NOMO-1 treated with DMSO at 0.1 percent for 48 hours (cell line): ENCODE measurements at regions not wholly inside any gene's neighbourhood (a gene's known extent, or its start where the extent isn't known, plus 50 kb on each side); places are given as distances from the start of the nearest gene placed in this dataset.
"Not testable (repeated sequence)": the region's sequence is repeated elsewhere in the genome, so short reads cannot be mapped to it uniquely, and the experiment has no call there.

Experiments
- DNase-seq: peaks from one replicate; lab custom pipeline; 2025; ENCODE audit not compliant: unreplicated experiment; lab: John Stamatoyannopoulos, UW

GRCh38 chr2:204140246-204140645 lies 203.7 kb downstream of the ICOS start:
- no peak for DNase-seq

DNA sequence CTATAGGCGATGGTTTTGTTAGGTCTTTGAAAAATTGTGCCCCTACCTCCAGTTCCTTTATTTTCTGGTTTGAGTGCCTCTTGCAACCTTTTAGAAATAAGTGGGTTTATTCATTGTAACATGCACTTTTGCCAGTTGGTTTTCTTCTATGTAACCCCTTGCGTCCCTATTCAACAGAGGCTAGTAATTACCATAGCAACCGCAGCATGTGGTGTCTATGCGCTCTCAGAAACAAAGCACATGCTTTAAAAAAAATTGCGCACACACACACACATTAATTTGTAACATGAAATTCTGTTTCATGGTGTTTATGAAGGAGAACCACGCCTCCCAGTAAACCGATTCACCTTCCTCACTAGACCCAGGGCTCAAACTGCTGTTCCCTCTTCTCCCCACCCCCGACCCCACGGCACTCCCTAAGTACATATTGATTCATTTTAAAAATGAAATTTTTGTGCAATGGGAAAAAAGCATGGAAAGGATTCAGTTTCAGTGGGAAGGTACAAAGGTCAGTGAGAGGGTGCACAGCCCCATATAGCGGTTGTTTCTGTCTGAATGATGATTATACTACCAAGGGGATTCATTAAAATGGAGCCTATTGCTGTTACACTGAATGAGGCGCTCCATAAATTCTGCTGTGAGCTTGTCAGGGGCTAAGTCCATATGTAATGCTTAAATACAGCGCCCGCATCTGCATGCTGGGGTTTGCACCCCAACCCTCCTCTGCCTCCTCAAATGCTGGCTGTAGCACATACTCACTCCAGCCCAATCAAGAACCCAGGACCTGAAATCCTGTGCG lies 206.9 kb downstream of the ICOS start:
- no peak for DNase-seq

DNA sequence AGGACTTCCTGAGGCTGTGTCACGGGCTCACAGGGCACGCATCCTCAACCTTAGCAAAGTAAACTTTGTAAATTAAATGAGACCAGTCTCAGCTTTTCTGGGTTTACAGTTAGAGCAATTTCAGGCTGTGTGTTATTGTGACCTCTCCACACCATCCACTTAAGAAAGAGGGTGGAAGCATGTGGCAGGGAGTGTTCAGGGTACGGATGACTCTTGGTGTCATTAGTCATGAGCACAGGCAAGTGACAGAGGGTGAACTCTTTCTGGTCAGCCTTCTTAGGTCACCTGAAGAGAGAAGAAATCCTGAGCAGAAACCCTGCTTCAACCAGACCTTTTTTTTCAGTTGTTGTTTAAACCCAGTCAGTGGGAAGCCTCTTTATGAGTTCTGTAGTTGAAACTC lies 207.9 kb downstream of the ICOS start:
- DNase-seq = no peak

GRCh38 chr2:204145263-204145751 lies 208.7 kb downstream of the ICOS start:
- DNase-seq = peak; percentile 63

DNA sequence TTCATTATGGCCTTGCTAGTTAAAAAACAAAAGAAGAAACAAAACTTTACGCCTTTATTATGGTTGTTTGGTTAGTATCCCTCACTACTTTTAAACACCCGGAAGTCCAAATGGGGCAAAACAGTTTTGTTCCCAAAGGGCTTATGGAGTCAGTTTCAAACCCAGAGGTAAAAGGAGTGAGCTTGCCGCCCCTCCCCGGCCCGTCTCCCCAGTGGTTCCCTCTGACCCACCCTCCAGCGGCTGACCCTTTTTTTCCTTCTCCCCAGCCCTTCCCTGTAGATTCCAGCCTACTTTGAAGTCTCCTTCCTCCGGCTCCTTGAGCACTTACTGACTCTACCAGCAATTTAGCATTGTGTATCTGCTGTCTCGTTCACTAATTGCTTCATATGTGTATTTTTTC lies 209.2 kb downstream of the ICOS start:
- no peak for DNase-seq

GRCh38 chr2:204147040-204147439 lies 210.5 kb downstream of the ICOS start:
- not testable (repeated sequence) for DNase-seq

GRCh38 chr2:204150721-204151120 lies 214.2 kb downstream of the ICOS start:
- no peak for DNase-seq

DNA sequence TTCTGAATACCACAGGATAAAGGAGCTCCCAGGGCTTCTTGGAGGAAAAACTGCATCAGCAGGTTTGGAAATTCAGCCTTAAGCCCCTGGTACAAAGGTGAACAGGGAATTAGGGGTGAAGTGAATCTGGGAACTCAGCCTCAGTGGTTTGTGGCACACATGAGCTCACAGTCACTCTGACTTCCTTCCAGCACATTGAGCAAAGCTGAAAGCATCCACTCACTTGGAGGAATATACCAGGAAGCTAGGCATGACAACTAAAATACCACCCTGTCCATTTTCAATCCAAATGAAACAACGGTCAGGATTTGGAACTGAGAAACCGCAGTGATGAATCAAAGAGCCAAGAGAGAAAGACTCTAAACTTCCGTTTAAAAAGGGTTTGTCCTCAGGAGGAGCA lies 216.1 kb downstream of the ICOS start:
- DNase-seq = no peak

- DNase-seq = no peak
These were observed 218.3 kb downstream of the ICOS start for GRCh38 chr2:204154863-204155262.

- DNase-seq = no peak
These were observed 219.9 kb downstream of the ICOS start for GRCh38 chr2:204156456-204156855.

DNA sequence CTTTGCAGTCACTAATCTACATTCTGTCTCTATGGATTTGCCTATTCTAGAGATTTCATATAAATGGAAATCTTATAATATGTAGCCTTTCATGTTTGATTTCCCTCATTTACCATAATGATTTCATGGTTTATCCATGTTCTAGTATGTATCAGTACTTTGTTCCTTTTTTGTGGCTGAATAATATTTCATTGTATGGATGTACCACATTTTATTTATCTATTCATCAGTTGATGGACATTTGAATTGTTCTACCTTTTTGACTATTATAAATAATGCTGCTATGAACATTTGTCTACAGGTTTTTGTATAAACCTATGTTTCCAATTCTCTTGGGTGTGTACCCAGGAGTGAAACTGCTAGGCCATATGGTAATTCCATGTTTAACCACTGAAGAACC lies 221.1 kb downstream of the ICOS start:
- DNase-seq = no peak

DNA sequence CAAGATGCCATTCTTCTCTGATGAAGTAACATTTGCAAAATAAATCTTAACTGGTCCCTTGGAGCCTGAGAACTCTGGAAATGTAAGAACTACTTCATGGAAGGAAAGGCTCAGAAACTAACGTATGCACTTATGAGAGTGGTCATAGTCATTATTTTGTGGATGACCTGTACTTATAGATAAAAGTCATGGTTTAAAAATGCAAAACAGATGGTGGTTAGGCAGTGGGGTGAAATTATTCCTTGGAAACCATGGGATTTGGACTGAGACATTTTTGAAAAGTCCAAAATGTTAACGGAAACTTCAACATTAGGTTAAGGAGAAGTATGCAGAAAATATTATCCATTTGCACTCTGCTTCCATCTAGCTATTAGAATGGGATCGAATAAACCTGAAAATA lies 223.0 kb downstream of the ICOS start:
- no peak for DNase-seq

DNA sequence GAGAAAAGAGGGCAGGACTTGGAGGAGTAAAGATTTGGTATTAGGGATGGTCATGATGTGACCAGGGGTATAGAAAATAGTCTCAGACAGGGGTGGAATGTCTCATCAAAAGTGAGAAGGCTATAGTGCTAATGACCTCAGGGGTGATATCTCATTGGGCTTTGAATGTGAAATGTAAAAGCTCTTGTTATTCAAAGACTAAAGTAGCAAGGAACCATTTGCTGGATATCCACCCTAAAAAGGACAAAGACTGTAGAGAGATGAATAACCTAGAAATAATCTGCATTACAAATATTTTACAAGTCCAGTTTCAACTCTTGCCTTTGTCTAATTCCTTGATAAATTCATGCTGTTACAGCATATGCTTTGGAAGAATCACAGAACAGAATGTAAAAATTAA lies 224.4 kb downstream of the ICOS start:
- no peak for DNase-seq

DNA sequence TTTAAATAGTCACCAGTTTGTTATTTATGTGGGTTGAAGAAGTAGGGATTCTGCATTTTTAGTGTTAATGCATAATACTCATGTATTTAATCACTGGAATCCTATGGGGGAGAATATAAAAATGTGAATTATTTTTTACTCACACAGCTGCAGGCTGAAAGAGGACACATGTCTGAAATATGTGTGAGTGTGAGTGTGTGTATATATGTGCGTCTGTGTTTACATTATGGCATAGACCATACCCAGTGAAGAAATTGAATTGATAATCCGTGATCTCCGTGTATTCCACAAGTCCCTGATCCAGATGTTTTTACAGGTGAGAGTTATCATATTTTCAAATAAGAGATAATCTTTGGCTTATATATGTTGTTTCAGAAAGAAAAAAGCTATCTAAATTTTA lies 225.3 kb downstream of the ICOS start:
- no peak for DNase-seq

- no peak for DNase-seq
These were observed 230.4 kb downstream of the ICOS start for GRCh38 chr2:204166961-204167360.

- DNase-seq = not testable (repeated sequence)
These were observed 231.1 kb downstream of the ICOS start for GRCh38 chr2:204167670-204168069.

- no peak for DNase-seq
These were observed 233.8 kb downstream of the ICOS start for GRCh38 chr2:204170411-204170810.

DNA sequence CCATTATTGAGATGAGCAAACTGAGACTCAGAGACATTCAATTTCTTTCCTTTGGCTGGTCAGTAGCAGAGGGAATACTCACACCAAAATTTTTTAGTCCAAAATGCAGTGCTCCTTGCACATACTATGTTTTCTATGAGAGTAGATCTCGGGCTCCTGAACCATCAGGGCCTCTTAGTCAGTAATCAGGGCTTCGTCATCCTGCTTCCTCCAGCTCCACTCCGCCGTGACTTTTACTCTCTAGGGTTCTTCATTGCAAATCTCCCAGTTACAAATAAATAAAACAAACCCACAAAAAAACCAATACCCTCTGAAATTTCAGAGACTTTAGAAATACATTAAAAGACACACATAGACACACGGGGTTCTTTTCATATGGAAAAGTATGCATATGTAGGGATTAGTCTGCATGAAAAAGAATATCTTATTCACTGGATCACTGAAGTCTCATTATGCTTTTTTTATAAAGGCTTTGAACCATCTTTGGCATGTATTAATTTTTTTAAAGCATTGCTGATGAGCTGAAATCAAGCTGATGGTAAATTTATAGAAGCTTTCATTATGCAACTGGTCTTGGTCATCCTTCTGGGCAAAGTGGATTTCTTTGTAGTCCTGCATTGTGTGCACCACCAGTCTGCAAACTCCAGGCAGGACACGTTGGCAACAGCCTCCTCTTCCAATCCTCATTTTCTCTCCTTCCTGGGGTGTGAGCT lies 235.0 kb downstream of the ICOS start:
- DNase-seq = no peak

- no peak for DNase-seq
These were observed 235.6 kb downstream of the ICOS start for GRCh38 chr2:204172145-204172600.

GRCh38 chr2:204174034-204174433 lies 237.5 kb downstream of the ICOS start:
- no peak for DNase-seq

DNA sequence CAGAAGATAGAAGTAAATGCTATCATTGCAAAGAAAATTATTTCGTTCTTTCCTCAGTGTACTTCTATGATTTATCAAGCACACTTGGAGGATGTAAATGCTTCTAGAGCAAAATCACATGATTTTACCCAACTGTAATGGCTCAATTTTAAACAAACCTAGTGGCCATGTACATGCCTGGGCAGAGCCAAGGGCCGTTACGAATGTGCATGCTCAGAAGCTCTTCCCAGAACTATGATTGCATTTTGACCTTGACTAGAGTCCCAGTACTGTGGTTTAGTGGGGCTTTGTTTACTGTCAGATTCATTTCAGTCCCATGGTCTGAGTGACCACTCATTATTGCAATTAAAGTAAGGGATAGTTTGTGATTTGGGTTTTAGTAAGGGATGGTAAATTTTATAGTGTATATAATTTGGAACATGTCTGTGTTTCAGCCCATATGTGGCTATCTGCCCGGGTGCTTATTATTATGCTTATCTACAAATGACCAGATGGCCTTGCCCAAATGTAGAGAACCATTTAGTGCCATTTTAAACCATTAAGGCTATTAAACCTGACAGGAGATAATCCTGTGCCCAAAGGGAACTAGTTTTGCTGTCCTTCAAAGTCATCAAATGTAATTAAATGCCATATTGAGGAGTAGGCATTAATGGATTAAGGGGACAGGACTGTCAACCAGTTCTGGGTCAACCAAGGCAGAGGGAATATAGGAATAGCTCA lies 239.1 kb downstream of the ICOS start:
- DNase-seq = no peak

GRCh38 chr2:204176306-204176705 lies 239.7 kb downstream of the ICOS start:
- DNase-seq = no peak
